GM12878 (cell line): ENCODE measurements at regions not wholly inside any gene's neighbourhood (a gene's known extent, or its start where the extent isn't known, plus 50 kb on each side); places are given as distances from the start of the nearest gene placed in this dataset.
"Not testable (repeated sequence)": the region's sequence is repeated elsewhere in the genome, so short reads cannot be mapped to it uniquely, and the experiment has no call there.

ENCODE experiments used
- ATAC-seq: fragments of 200-7000 bp; cut with Tn5 transposase; 3 replicates; pipeline ENCODE4 v1.9.1; 2020; ENCODE audit warnings: mild to moderate bottlenecking, moderate library complexity
- BruUV-seq: library from RNA; stranded (reverse); fragments of 400-500 nt; replicated peaks from 2 replicates; lab custom pipeline; 2021; lab: Mats Ljungman, UMichigan
- CTCF ChIA-PET: fragments of 300-600 bp; sonication (Branson Sonifier 250); formaldehyde crosslinking; extraction: SDS; loops from one replicate; lab custom pipeline; 2021; ENCODE audit warnings: inconsistent platforms; lab: Yijun Ruan, JAX
- POLR2A ChIA-PET: fragments of 350-600 bp; formaldehyde crosslinking; extraction: SDS; loops from one replicate; lab custom pipeline; 2021; ENCODE audit warnings: inconsistent platforms; lab: Charles Lee
- RAD21 ChIA-PET: fragments of 300-600 bp; sonication (Branson Sonifier 250); formaldehyde crosslinking; loops from one replicate; lab custom pipeline; 2023; ENCODE audit warnings: antibody characterized with exemption; ENCODE audit not compliant: unreplicated experiment; lab: Charles Lee
- SMC1A ChIA-PET: fragments of 300-600 bp; sonication (Branson Sonifier 250); formaldehyde crosslinking; loops from one replicate; lab custom pipeline; 2023; ENCODE audit not compliant: unreplicated experiment, uncharacterized antibody; lab: Charles Lee
- DNase-seq: peaks from one replicate; pipeline ENCODE4 v3.0.0-alpha.2; 2011; ENCODE audit warnings: low read depth, low spot score
- FAIRE-seq: peaks from 3 replicates; lab custom pipeline; 2011; peaks lifted over from hg19 to GRCh38; lab: Jason Lieb, UNC
- H2AFZ ChIP-seq: 2 replicates; pipeline ENCODE4 v1.6.0; 2011; ENCODE audit warnings: low read depth, low read length, control low read depth; ENCODE audit not compliant: control insufficient read depth
- H3K27ac ChIP-seq: 2 replicates; pipeline ENCODE4 v1.5.1; 2011; ENCODE audit warnings: control low read depth; ENCODE audit not compliant: control insufficient read depth, insufficient read depth
- H3K27me3 ChIP-seq, 2 experiments: replicated peaks in 1 of 2; 2 replicates each; pipeline versions ENCODE4 v1.6.0 to v1.6.1; 2011; ENCODE audit warnings: low read length in 1 of 2; ENCODE audit not compliant: control insufficient read depth in 2 of 2, insufficient read depth in 2 of 2
- H3K36me3 ChIP-seq, 2 experiments: 2 replicates each; pipeline ENCODE4 v1.5.1; 2011; ENCODE audit warnings: low read length in 1 of 2; ENCODE audit not compliant: control insufficient read depth in 2 of 2, insufficient read depth in 2 of 2
- H3K4me1 ChIP-seq: 2 replicates; pipeline ENCODE4 v1.6.1; 2011; ENCODE audit warnings: mild to moderate bottlenecking, low read length, moderate library complexity, mixed read lengths; ENCODE audit not compliant: control insufficient read depth, insufficient read depth
- H3K4me2 ChIP-seq: 2 replicates; pipeline ENCODE4 v1.6.0; 2011; ENCODE audit warnings: control low read depth; ENCODE audit not compliant: control insufficient read depth, insufficient read depth
- H3K4me3 ChIP-seq: fragments of 200-600 bp; sonication (generic); 2 replicates; pipeline ENCODE4 v1.5.1; 2016
- H3K79me2 ChIP-seq: 2 replicates; pipeline ENCODE4 v1.6.0; 2011; ENCODE audit warnings: low read length; ENCODE audit not compliant: control insufficient read depth, insufficient read depth
- H3K9ac ChIP-seq: 2 replicates; pipeline ENCODE4 v1.8.0; 2011; ENCODE audit warnings: low read length, control low read depth, mixed read lengths; ENCODE audit not compliant: control insufficient read depth, insufficient read depth
- H3K9me3 ChIP-seq: replicated peaks from 3 replicates; pipeline ENCODE4 v1.5.1; 2011; ENCODE audit warnings: mild to moderate bottlenecking, low read length; ENCODE audit not compliant: control insufficient read depth, insufficient read depth
- H4K20me1 ChIP-seq: 2 replicates; pipeline ENCODE4 v1.6.0; 2011; ENCODE audit not compliant: control insufficient read depth, insufficient read depth
- CEBPB ChIP-seq, 2 experiments: fragments of 150-350 bp in 1 of 2; IDR thresholded peaks; 2 replicates each; pipeline ENCODE4 v1.6.1; 2012 to 2014; ENCODE audit warnings: low read depth in 2 of 2, low read length in 2 of 2, borderline replicate concordance in 1 of 2, inconsistent platforms in 1 of 2
- HDAC6 ChIP-seq: fragments of 200-600 bp; sonication (generic); IDR thresholded peaks from one replicate; pipeline ENCODE4 v1.8.0; 2017; ENCODE audit warnings: antibody characterized with exemption; ENCODE audit not compliant: unreplicated experiment
- PAX5 ChIP-seq: IDR thresholded peaks from 2 replicates; pipeline ENCODE4 v1.6.1; 2011; ENCODE audit warnings: low read depth, low read length, borderline replicate concordance
- RELA ChIP-seq: fragments of 450-650 bp; IDR thresholded peaks from 2 replicates; pipeline ENCODE4 v1.8.0; 2014; ENCODE audit warnings: borderline replicate concordance; ENCODE audit not compliant: partially characterized antibody
- SMARCA5 ChIP-seq: fragments of 450-650 bp; IDR thresholded peaks from 2 replicates; pipeline ENCODE4 v1.6.1; 2017; ENCODE audit warnings: mild to moderate bottlenecking
- TCF7 ChIP-seq: IDR thresholded peaks from 2 replicates; pipeline ENCODE4 v1.6.1; 2014; ENCODE audit warnings: antibody characterized with exemption, borderline replicate concordance
- ZZZ3 ChIP-seq: IDR thresholded peaks from 2 replicates; pipeline ENCODE4 v1.6.1; 2011; ENCODE audit warnings: low read depth; ENCODE audit not compliant: control insufficient read depth, insufficient read length
- WGBS: methylation state at CpG from one replicate; pipeline ENCODE4 v1.1.6; 2016; ENCODE audit warnings: low lambda C conversion rate; ENCODE audit not compliant: insufficient replicate concordance, insufficient coverage; ENCODE audit errors: missing lambda C conversion rate; 5-methylcytosine and 5-hydroxymethylcytosine counted together
- in situ Hi-C: fragments of 300-500 bp; cut with MboI; formaldehyde crosslinking; loops from 9 replicates; pipeline ENCODE4 v1.14.3; 2018; ENCODE audit warnings: mixed read lengths
- intact Hi-C: fragments of 100-400 bp; cut with micrococcal nuclease; formaldehyde crosslinking; loops from one replicate; pipeline ENCODE4 v1.14.2; 2022; ENCODE audit not compliant: unreplicated experiment
- TF ChIP-seq, protein P1 (sequence below): fragments of 450-650 bp; IDR thresholded peaks from 2 replicates; pipeline ENCODE4 v1.6.1; 2018; ENCODE audit warnings: borderline replicate concordance, mild to moderate bottlenecking; ENCODE audit not compliant: partially characterized antibody
- TF ChIP-seq, protein P2 (sequence below): fragments of 450-650 bp; conservative IDR thresholded peaks from 2 replicates; pipeline ENCODE4 v1.6.1; 2017; ENCODE audit warnings: mild to moderate bottlenecking, moderate library complexity

DNA sequence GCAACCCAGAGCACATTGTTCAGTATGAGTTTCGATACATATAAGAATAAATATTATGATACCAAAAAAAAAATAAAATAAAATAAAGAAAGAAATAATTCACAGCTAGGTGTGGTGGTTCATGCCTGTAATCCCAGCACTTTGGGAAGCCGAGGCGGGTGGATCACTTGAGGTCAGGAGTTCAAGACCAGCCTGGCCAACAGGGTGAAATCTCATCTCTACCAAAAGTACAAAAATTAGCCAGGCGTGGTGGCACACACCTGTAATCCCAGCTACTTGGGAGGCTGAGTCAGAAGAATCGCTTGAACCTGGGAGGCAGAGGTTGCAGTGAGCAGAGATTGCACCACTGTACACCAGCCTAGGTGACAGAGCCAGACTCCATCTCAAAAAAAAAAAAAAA is 258.9 kb downstream of the MYCN start:
- H3K36me3 ChIP-seq, H3K27me3 ChIP-seq, BruUV-seq, H3K9ac ChIP-seq, H4K20me1 ChIP-seq, FAIRE-seq, RAD21 ChIA-PET, H3K9me3 ChIP-seq, H3K27ac ChIP-seq, DNase-seq, intact Hi-C loops, H3K79me2 ChIP-seq, in situ Hi-C loops, ATAC-seq, H2AFZ ChIP-seq, POLR2A ChIA-PET, H3K4me2 ChIP-seq, H3K4me3 ChIP-seq, SMC1A ChIA-PET, H3K4me1 ChIP-seq: not testable (repeated sequence)
- 34% methylated on average over 5 of the region's 5 CpGs for WGBS
- CTCF ChIA-PET = interaction anchor here (0.6 kb wide), 1 partner anchor 568 kb away, joined by 3 read pairs; no protein-coding TSS in a partner anchor

DNA sequence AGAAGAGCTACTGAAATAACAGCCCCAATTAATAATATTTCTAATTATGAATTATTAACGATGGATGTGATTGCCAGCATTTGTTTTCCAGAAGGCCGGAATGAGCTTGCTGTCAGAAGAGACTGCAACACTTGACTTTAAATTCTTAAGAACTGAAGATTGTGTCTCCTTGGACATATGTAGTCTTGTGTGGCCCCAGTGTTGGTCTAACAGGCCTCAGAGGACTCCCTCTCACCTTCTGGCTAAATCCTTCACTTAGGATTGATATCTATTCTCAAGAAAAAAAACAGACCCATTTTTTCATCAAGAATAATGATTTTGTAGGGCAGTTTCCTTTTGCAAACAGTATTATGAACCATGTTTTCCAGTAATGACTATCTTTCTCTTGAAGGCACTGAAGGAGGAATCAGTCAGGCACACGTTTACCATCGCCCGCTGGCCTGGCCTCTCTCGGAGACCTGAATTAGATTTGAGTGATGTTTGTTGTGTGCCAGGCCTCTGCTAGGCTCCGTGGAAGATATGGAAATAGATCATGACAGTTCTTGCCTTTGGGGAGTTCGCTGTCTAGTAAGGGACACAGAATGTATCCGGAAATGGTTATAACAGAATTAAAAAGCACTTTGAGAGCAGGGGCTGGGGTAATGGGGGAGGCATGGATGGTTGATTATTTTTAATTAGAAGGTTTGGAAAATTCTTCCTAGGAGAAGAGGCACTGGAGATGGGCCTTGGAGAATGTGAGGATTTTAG is 258.0 kb downstream of the MYCN start:
- H4K20me1 ChIP-seq = no peaks in the 10 kb centered on the region
- POLR2A ChIA-PET = no interaction called here
- no peak overlapping the region for H2AFZ ChIP-seq
- no peaks in the 10 kb centered on the region for H3K4me1 ChIP-seq
- CTCF ChIA-PET = no interaction called here
- intact Hi-C loops = no loop called here
- FAIRE-seq (no peak), ATAC-seq (no peak), DNase-seq (no peak)
- RAD21 ChIA-PET = no interaction called here
- 25% methylated on average over 9 of the region's 9 CpGs for WGBS
- H3K27me3 ChIP-seq = no peaks in the 10 kb centered on the region
- no peak overlapping the region for H3K4me3 ChIP-seq
- H3K9me3 ChIP-seq = no peaks in the 10 kb centered on the region
- H3K27ac ChIP-seq = no peak overlapping the region
- in situ Hi-C loops = no loop called here
- no peak for TF ChIP-seq SMARCA5
- TF ChIP-seq, protein P1, sequence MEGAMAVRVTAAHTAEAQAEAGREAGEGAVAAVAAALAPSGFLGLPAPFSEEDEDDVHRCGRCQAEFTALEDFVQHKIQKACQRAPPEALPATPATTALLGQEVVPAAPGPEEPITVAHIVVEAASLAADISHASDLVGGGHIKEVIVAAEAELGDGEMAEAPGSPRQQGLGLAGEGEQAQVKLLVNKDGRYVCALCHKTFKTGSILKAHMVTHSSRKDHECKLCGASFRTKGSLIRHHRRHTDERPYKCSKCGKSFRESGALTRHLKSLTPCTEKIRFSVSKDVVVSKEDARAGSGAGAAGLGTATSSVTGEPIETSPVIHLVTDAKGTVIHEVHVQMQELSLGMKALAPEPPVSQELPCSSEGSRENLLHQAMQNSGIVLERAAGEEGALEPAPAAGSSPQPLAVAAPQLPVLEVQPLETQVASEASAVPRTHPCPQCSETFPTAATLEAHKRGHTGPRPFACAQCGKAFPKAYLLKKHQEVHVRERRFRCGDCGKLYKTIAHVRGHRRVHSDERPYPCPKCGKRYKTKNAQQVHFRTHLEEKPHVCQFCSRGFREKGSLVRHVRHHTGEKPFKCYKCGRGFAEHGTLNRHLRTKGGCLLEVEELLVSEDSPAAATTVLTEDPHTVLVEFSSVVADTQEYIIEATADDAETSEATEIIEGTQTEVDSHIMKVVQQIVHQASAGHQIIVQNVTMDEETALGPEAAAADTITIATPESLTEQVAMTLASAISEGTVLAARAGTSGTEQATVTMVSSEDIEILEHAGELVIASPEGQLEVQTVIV = no peak
- TF ChIP-seq TCF7 = no peak
- no peak for TF ChIP-seq CEBPB (IDR thresholded peaks at IDR 0.05; ENCODE audit: borderline replicate concordance in 1 of 2, low read depth in 2 of 2, low read length in 2 of 2)
- TF ChIP-seq ZZZ3 = no peak
- no peak for TF ChIP-seq HDAC6
- TF ChIP-seq, protein P2, sequence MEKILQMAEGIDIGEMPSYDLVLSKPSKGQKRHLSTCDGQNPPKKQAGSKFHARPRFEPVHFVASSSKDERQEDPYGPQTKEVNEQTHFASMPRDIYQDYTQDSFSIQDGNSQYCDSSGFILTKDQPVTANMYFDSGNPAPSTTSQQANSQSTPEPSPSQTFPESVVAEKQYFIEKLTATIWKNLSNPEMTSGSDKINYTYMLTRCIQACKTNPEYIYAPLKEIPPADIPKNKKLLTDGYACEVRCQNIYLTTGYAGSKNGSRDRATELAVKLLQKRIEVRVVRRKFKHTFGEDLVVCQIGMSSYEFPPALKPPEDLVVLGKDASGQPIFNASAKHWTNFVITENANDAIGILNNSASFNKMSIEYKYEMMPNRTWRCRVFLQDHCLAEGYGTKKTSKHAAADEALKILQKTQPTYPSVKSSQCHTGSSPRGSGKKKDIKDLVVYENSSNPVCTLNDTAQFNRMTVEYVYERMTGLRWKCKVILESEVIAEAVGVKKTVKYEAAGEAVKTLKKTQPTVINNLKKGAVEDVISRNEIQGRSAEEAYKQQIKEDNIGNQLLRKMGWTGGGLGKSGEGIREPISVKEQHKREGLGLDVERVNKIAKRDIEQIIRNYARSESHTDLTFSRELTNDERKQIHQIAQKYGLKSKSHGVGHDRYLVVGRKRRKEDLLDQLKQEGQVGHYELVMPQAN = no peak
- no peak for TF ChIP-seq RELA
- no peak for TF ChIP-seq PAX5
- no peak overlapping the region for H3K4me2 ChIP-seq
- no peak overlapping the region for H3K9ac ChIP-seq
- SMC1A ChIA-PET = no interaction called here
- H3K36me3 ChIP-seq = no peaks in the 10 kb centered on the region
- no TSS peak for BruUV-seq
- H3K79me2 ChIP-seq = no peaks in the 10 kb centered on the region
